Activated gamma-delta T cell (primary cell): ENCODE measurements at regions not wholly inside any gene's neighbourhood (a gene's known extent, or its start where the extent isn't known, plus 50 kb on each side); places are given as distances from the start of the nearest gene placed in this dataset.

ENCODE experiments used
- DNase-seq: peaks from one replicate; lab custom pipeline; 2025; lab: John Stamatoyannopoulos, UW

- DNase-seq, result no peak
Measured at GRCh38 chr19:28884786-28885476, 328.0 kb downstream of the UQCRFS1 start.

GRCh38 chr19:28883241-28883693 lies 329.7 kb downstream of the UQCRFS1 start:
- no peak for DNase-seq

GRCh38 chr19:28882818-28883217 lies 330.1 kb downstream of the UQCRFS1 start:
- no peak for DNase-seq

GRCh38 chr19:28881616-28882015 lies 331.3 kb downstream of the UQCRFS1 start:
- no peak for DNase-seq

- DNase-seq, result no peak
Measured at GRCh38 chr19:28880735-28881401, 332.1 kb downstream of the UQCRFS1 start.

GRCh38 chr19:28878862-28879566 lies 333.9 kb downstream of the UQCRFS1 start:
- no peak for DNase-seq

GRCh38 chr19:28876609-28877123 lies 336.3 kb downstream of the UQCRFS1 start:
- DNase-seq, result no peak

GRCh38 chr19:28874742-28875141 lies 338.2 kb downstream of the UQCRFS1 start:
- no peak for DNase-seq

- DNase-seq, result no peak
Measured at GRCh38 chr19:28873301-28873700, 339.6 kb downstream of the UQCRFS1 start.

GRCh38 chr19:28871099-28871725 lies 341.7 kb downstream of the UQCRFS1 start:
- no peak for DNase-seq

GRCh38 chr19:28869459-28869858 lies 343.5 kb downstream of the UQCRFS1 start:
- DNase-seq, result no peak

- no peak for DNase-seq
Measured at GRCh38 chr19:28868836-28869235, 344.1 kb downstream of the UQCRFS1 start.

GRCh38 chr19:28867978-28868377 lies 345.0 kb downstream of the UQCRFS1 start:
- no peak for DNase-seq

GRCh38 chr19:28864577-28865042 lies 348.3 kb downstream of the UQCRFS1 start:
- DNase-seq, result no peak

GRCh38 chr19:28864024-28864503 lies 348.9 kb downstream of the UQCRFS1 start:
- no peak for DNase-seq

GRCh38 chr19:28862238-28862637 lies 350.7 kb downstream of the UQCRFS1 start:
- DNase-seq, result no peak

- no peak for DNase-seq
Measured at GRCh38 chr19:28859811-28860210, 353.1 kb downstream of the UQCRFS1 start.

GRCh38 chr19:28858933-28859332 lies 354.0 kb downstream of the UQCRFS1 start:
- DNase-seq, result no peak

GRCh38 chr19:28857967-28858366 lies 355.0 kb downstream of the UQCRFS1 start:
- DNase-seq, result no peak

- DNase-seq, result no peak
Measured at GRCh38 chr19:28855216-28855615, 357.7 kb downstream of the UQCRFS1 start.

GRCh38 chr19:28847468-28847867 lies 365.5 kb downstream of the UQCRFS1 start:
- no peak for DNase-seq
